GM06990 (cell line): ENCODE measurements at regions not wholly inside any gene's neighbourhood (a gene's known extent, or its start where the extent isn't known, plus 50 kb on each side); places are given as distances from the start of the nearest gene placed in this dataset.

Experiments
- DNase-seq: peaks from one replicate; pipeline ENCODE4 v3.0.0-alpha.2; 2011; ENCODE audit not compliant: insufficient read length; ENCODE audit errors: extremely low read depth
- H3K27me3 ChIP-seq: replicated peaks from 2 replicates; pipeline ENCODE4 v1.6.0; 2011; ENCODE audit warnings: low read length; ENCODE audit not compliant: control insufficient read depth, insufficient read depth
- H3K36me3 ChIP-seq: 2 replicates; pipeline ENCODE4 v1.5.1; 2011; ENCODE audit warnings: low read length; ENCODE audit not compliant: control insufficient read depth, insufficient read depth
- H3K4me3 ChIP-seq: replicated peaks from 2 replicates; pipeline ENCODE4 v1.5.1; 2011; ENCODE audit warnings: low read depth, mild to moderate bottlenecking, control low read depth, low read length
- CTCF ChIP-seq: IDR thresholded peaks from 2 replicates; pipeline ENCODE4 v1.5.1; 2011; ENCODE audit warnings: low read length, control low read depth, mild to moderate bottlenecking, inconsistent platforms; ENCODE audit not compliant: insufficient read depth, poor library complexity, severe bottlenecking

- Histone ChIP-seq H3K36me3 (no peaks in the 10 kb centered on the region), H3K27me3 (no peaks in the 10 kb centered on the region), H3K4me3 (no peak overlapping the region)
- no peak for TF ChIP-seq CTCF
- DNase-seq, result no peak
These were observed 1541.1 kb downstream of the UQCRFS1 start for GRCh38 chr19:27671876-27672275.

- no peak overlapping the region for H3K4me3 ChIP-seq
- no peak for DNase-seq
- no peaks in the 10 kb centered on the region for H3K36me3 ChIP-seq
- no peak for TF ChIP-seq CTCF
- H3K27me3 ChIP-seq, result no peaks in the 10 kb centered on the region
These were observed 1552.5 kb downstream of the UQCRFS1 start for GRCh38 chr19:27660428-27660827.

GRCh38 chr19:27657271-27658051 lies 1555.5 kb downstream of the UQCRFS1 start:
- DNase-seq, result no peak
- H3K27me3 ChIP-seq, result no peaks in the 10 kb centered on the region
- no peak overlapping the region for H3K4me3 ChIP-seq
- TF ChIP-seq CTCF, result no peak
- H3K36me3 ChIP-seq, result no peaks in the 10 kb centered on the region

GRCh38 chr19:27654266-27654990 lies 1558.5 kb downstream of the UQCRFS1 start:
- no peak for TF ChIP-seq CTCF
- no peaks in the 10 kb centered on the region for H3K27me3 ChIP-seq
- no peaks in the 10 kb centered on the region for H3K36me3 ChIP-seq
- no peak overlapping the region for H3K4me3 ChIP-seq
- DNase-seq, result no peak

- no peak for TF ChIP-seq CTCF
- Histone ChIP-seq H3K27me3 (no peaks in the 10 kb centered on the region), H3K36me3 (no peaks in the 10 kb centered on the region), H3K4me3 (no peak overlapping the region)
- DNase-seq, result no peak
These were observed 1560.2 kb downstream of the UQCRFS1 start for GRCh38 chr19:27652796-27653195.
